KBM-7 (cell line): ENCODE measurements at regions not wholly inside any gene's neighbourhood (a gene's known extent, or its start where the extent isn't known, plus 50 kb on each side); places are given as distances from the start of the nearest gene placed in this dataset.
"Not testable (repeated sequence)": the region's sequence is repeated elsewhere in the genome, so short reads cannot be mapped to it uniquely, and the experiment has no call there.

Source experiments
- DNase-seq: peaks from one replicate; pipeline ENCODE4 v3.0.0-alpha.2; 2015
- in situ Hi-C: fragments of 300-500 bp; cut with MboI; formaldehyde crosslinking; loops from 2 replicates; pipeline ENCODE4 v1.14.3; 2020; ENCODE audit warnings: low sequenced_read_pairs, low pct_unique_long_range_greater_than_20kb, mixed read lengths

GRCh38 chr4:142897518-142897917, 51.4 kb upstream of the INPP4B start:
- in situ Hi-C loops, DNase-seq: not testable (repeated sequence)

DNA sequence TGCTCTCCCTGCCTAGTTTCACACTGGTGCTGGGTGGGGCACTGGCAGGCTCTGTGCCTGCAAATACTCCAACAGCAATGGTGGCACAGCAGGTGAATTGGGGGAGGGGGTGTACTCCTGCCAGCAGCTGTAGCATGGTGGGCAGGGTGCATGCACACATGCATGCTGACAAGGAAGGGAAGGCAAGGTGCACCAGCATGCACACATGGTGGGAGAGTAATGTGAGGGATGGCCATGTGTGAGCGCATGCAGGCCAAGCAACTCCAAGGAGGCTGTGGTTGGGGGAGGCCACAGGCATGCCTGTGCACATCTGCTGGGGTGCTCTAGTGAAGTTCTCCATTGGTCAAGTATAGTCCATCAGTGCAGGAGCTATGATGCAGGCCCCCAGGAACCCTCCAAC, 54.5 kb upstream of the INPP4B start:
- DNase-seq: no peak
- in situ Hi-C loops: no loop called here

DNA sequence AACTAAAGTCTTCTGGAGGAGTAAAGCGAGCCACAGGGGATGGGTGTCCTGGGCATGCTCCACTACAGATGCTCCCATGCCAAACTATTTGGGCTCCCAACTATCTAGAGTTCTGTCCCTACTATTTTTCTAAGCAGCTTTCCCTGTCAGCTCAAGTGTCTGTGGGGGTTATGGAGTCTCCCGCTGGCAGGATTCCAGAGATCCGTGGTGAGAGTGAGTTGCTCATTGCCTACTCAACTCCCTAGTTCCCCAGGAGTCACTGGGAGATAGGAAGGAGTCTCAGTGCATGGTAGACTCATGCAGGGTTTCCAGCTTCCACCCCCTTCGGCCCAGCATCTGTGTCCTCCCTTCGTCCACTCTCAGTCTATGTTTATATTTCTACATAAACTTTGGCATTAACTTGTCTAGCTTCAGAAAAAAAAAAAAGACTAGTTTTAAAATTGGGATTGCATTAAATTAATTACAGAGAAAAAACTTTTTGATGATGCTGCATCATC, 55.1 kb upstream of the INPP4B start:
- in situ Hi-C loops: no loop called here

DNA sequence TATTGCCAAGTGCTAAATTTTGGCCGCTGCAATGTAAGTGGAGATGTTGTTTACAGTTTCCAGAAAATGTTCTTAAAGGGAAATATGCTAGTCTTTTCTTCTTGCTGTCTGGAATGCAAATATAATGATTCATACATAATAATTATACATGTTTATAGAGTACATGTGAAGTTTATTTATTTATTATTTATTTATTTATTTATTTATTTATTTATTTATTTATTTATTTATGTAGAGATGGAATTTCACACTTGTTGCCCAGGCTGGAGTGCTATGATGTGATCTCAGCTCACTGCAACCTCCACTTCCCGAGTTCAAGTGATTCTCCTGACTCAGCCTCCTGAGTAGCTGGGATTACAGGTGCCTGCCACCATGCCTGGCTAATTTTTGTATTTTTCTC, 57.5 kb upstream of the INPP4B start:
- DNase-seq, in situ Hi-C loops: not testable (repeated sequence)

More for the DNA sequence above, 55.1 kb upstream of the INPP4B start:
- DNase-seq: no peak

GRCh38 chr4:142909908-142910307, 63.8 kb upstream of the INPP4B start:
- in situ Hi-C loops: no loop called here

DNA sequence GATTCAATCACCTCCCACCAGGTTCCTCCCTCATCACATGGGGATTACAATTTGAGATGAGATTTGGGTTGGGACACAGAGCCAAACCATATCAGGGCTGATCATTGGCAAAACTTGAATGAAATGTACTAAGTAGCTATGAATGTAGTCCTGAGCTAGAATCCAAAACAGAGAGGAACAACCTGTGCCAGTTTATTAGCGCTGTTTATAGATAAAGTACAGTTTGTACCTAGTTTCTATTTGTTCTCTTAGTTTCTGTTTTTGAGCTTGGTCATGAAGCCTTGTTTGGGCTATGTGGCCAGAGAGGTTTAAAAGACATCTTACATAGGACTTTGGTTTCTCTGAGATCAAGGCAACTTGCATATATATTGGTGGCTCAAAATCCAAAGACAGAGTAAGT, 66.9 kb upstream of the INPP4B start:
- DNase-seq: no peak
- in situ Hi-C loops: no loop called here

More at GRCh38 chr4:142909908-142910307, 63.8 kb upstream of the INPP4B start:
- DNase-seq: no peak

DNA sequence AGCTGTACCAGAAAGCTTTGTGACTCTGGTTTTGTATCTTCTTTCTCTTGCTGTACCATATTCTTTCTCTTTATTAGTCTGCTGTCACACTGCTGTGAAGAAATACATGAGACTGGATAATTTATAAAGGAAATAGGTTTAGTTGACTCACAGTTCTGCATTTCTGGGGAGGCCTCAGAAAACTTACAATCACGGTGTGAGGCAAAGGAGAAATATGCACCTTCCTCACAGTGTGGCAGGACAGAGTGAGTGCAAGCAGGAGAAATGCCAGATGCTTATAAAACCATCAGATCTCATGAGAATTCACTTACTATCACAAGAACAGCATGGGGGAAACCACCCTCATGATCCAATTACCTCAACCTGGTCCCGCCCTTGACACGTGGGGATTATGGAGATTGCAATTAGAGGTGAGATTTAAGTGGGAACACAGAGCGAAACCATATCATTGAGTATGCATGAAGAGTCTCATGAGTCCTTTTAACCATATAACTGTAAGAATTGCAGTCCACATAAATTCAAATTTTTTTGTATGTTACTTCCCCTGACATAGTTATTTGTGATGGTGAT, 67.4 kb upstream of the INPP4B start:
- in situ Hi-C loops: no loop called here
- no peak for DNase-seq

DNA sequence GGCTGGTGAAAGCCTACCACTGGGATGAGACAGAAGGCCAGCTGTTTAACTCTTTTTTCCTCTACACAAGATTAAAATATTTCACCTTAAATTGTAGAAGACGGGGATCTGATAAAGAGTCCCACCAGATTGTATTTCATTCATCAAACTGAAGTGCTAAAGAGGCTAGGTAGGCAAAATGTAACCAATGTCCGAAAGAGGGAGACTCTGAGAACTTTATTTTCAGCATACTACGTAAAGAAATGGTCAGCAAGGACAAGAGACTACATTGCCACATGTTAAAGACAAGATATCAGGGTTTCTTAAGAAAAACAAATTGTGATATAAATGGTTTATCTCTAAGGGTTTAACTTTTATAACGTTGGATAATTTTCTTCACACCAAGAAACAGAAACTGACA, 71.6 kb upstream of the INPP4B start:
- DNase-seq: peak; percentile 7
- in situ Hi-C loops: no loop called here

DNA sequence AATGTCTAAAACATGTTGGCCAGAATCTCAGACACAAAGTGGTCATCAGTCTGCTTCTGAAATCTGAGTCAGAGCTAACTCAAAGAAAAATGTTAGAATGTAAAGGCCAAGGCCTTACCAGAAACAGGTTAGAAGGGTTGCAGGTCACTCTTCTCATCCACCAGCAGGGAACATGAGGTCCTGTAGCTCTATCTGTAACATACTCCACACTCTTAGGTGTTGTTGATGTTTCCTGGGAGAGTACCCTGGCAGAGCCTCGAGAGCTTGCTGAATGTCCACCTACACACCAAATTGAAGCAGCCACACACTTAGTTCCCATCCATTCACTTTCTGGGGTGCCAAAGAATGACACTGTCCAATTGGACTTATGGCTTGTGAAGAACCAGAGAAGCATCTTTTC, 76.6 kb upstream of the INPP4B start:
- DNase-seq: no peak
- in situ Hi-C loops: no loop called here

GRCh38 chr4:142923619-142924018, 77.5 kb upstream of the INPP4B start:
- in situ Hi-C loops: no loop called here
- DNase-seq: no peak

DNA sequence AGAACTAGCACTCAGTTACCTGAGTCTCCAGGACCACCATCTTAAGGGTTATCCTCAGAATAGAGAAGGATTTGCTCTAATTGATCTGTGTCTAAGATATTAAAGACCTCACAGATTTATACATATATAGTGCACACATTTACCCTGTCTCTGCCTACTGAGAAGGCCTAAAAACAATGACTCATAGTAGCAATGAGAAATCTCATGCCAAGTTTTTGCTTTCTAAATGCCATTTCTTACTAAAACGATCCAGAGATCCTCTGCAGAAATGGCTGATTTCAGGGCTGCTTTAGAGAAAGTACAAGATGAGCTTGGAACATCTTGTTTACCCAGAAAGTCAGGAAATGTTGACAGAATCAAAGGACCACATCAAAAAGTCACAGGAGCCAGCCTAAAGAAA, 79.1 kb upstream of the INPP4B start:
- in situ Hi-C loops: no loop called here
- no peak for DNase-seq

DNA sequence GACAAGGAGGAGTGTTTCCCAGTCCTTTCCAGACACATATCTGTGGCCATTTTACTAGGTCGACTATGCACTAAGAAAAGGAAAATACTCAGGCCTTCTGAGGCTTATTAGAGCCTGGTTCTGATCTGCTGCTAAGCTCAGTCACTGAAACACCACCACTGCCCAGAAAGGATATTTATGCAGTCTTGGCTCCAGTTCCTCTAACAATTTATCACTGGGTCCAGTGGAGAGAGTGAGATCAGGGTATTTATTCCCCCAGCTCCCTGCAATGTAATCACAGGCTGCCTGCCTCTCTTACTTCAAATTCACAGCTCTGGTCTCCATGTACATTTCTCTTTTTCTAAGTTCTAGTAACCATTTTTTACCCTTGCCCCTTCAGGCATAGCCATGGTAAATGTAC, 81.6 kb upstream of the INPP4B start:
- DNase-seq: no peak
- in situ Hi-C loops: no loop called here

GRCh38 chr4:142929526-142929925, 83.4 kb upstream of the INPP4B start:
- no peak for DNase-seq
- in situ Hi-C loops: no loop called here

- in situ Hi-C loops: no loop called here
- DNase-seq: no peak
Measured at GRCh38 chr4:142933207-142933606, 87.1 kb upstream of the INPP4B start.

DNA sequence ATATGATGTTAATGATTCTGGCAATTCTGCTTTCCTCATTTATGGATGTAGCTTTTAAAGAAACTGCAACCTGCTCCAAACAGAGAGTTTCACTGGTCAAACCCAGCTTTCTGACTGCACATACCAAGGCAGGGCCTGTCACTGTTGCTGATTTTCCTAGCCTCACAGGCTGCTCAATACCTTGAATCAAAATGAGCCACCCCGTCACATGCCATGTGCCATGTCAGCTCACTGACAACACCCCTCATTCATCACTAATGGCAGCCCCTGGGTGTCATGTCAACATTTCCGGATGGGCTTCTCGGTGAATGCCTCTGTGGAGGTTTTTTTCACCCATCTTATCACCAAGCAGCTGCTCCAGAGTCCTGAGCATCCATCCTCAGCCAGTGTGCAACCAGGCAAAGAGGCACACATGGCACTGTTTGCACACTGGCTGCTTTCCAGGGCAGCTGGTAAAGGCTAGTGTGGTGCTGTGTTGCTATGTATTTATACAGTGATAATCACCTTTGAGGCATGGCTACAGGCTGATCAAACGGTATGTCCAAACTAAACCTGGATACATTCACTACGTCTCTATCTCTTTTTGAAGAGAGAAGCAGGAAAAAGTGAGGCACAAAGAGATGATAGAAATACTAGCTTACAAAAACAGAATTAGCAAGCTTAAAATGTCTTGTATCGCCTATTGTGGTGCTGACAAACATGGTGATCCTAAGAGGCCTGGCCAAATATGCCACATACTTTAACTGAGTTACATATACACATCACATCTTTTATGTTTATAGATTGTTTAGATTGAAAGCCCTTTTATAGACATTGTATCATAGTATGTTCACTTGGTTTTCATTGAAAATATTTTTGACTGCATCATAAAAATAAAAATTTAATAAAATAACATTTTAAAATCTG, 94.6 kb upstream of the INPP4B start:
- no peak for DNase-seq
- in situ Hi-C loops: no loop called here

GRCh38 chr4:142944565-142944964, 98.5 kb upstream of the INPP4B start:
- no peak for DNase-seq
- in situ Hi-C loops: no loop called here

DNA sequence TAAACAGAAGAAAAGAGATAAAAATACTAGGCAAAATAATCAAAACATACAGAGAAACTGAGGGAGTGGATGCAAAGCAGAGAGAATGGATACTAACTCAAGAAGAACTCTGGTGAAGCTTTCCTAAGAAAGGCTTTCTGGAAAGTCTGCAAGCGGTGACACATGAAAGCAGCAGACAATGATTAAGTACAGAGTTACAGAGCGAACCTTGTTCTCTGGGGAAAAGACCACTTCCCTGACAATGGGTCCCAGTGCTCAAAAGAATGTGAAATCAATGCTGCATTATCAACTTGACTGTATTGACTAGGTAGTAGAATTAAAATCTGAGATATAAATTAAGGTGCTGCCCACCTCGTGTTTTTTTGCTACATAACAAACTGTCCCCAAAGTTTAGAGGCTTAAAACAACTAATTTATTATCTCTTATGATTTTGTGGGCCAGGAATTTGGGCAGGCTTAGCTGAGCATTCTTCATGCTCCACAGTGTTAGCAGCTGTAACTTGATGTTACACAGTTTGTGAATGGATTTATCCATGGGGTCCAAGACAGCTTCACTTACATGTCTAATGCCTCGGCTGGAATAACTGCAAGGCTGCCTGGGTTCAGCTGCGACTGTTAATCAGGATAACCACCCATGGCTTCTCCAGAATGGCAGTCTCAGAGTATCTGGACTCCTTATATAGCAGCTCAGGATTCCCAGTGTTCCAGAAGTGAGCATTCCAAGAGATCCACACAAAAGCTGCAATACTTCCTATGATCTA, 106.9 kb upstream of the INPP4B start:
- DNase-seq: no peak
- in situ Hi-C loops: no loop called here

DNA sequence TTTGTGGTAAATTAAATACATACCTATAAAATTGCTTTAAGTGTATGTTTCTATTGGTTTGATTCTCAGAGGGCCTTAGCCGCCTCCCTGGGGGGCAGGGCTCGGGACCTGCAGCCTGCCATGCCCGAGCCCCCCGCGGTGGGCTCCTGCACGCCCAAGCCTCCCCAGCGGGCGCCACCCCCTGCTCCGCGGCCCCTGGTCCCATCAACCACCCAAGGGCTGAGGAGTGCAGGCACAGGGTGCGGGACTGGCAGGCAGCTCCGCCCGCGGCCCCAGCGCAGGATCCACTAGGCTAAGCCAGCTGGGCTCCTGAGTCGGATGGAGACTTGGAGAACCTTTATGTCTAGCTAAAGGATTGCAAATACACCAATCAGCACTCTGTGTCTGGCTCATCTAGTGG, 108.3 kb upstream of the INPP4B start:
- DNase-seq: no peak
- in situ Hi-C loops: no loop called here

GRCh38 chr4:142955501-142955900, 109.4 kb upstream of the INPP4B start:
- DNase-seq: no peak
- in situ Hi-C loops: no loop called here

DNA sequence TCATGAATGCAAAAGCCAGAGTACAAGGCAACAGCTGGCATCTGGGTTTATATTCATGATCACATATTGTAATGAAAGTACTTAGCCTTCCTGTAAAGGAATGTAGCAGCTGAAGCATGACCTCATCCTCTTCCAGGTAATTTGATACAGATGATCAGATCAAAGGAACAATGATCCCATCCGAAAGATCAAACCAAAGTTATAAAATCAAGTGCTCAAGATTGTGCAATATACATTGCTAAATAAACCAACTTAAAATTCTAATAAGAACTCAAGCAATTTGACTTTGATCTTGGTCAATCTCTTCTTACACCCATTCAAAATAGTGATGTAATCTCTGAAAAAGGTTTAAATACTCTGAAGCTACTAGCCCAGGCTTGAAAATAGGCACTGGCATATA, 113.1 kb upstream of the INPP4B start:
- no peak for DNase-seq
- in situ Hi-C loops: no loop called here
